ENCODE measurements at regions not wholly inside any gene's neighbourhood (a gene's known extent, or its start where the extent isn't known, plus 50 kb on each side); places are given as distances from the start of the nearest gene placed in this dataset.
A peak's percentile ranks its signal among the peaks of the same experiment; 100 is the strongest.

DNA sequence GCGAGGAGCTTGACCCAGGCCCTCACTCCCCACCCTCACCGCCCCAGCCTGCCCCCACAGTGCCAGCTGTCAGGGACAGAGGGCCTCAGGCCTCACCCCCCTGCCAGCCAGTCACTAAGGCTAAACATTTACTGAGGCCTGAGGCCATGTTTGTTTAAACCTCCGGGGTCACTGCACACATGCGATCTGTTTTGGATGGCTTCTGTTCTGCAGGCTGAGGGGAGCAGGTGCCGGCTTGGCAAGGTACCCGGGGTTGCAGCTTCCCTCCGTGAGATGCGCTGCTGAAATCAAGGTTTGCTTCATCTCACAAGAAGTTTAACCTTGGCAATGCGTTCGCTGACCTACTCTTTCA lies 103.3 kb upstream of the BOD1 start (continued):
- peak; percentile 63; the same call in 1 of the 2 replicates for TF ChIP-seq SIN3A (IDR thresholded peaks at IDR 0.05; ENCODE audit: borderline replicate concordance, low read depth, low read length)
- no peak for TF ChIP-seq ZKSCAN1 (IDR thresholded peaks at IDR 0.05; ENCODE audit: low read length)
- TF ChIP-seq, protein P1, sequence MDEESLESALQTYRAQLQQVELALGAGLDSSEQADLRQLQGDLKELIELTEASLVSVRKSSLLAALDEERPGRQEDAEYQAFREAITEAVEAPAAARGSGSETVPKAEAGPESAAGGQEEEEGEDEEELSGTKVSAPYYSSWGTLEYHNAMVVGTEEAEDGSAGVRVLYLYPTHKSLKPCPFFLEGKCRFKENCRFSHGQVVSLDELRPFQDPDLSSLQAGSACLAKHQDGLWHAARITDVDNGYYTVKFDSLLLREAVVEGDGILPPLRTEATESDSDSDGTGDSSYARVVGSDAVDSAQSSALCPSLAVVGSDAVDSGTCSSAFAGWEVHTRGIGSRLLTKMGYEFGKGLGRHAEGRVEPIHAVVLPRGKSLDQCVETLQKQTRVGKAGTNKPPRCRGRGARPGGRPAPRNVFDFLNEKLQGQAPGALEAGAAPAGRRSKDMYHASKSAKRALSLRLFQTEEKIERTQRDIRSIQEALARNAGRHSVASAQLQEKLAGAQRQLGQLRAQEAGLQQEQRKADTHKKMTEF (CRISPR knock-in tag; IDR thresholded peaks at IDR 0.05) = peak; percentile 76; the same call in 1 of the 2 replicates
- no peak for TF ChIP-seq BRCA1 (CRISPR knock-in tag; IDR thresholded peaks at IDR 0.05)
- TF ChIP-seq ZC3H13 (CRISPR knock-in tag; IDR thresholded peaks at IDR 0.05) = no peak
- TF ChIP-seq, protein P2, sequence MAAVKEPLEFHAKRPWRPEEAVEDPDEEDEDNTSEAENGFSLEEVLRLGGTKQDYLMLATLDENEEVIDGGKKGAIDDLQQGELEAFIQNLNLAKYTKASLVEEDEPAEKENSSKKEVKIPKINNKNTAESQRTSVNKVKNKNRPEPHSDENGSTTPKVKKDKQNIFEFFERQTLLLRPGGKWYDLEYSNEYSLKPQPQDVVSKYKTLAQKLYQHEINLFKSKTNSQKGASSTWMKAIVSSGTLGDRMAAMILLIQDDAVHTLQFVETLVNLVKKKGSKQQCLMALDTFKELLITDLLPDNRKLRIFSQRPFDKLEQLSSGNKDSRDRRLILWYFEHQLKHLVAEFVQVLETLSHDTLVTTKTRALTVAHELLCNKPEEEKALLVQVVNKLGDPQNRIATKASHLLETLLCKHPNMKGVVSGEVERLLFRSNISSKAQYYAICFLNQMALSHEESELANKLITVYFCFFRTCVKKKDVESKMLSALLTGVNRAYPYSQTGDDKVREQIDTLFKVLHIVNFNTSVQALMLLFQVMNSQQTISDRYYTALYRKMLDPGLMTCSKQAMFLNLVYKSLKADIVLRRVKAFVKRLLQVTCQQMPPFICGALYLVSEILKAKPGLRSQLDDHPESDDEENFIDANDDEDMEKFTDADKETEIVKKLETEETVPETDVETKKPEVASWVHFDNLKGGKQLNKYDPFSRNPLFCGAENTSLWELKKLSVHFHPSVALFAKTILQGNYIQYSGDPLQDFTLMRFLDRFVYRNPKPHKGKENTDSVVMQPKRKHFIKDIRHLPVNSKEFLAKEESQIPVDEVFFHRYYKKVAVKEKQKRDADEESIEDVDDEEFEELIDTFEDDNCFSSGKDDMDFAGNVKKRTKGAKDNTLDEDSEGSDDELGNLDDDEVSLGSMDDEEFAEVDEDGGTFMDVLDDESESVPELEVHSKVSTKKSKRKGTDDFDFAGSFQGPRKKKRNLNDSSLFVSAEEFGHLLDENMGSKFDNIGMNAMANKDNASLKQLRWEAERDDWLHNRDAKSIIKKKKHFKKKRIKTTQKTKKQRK (IDR thresholded peaks at IDR 0.05; ENCODE audit: low read length) = no peak
- no peak for TF ChIP-seq JDP2 (CRISPR knock-in tag; IDR thresholded peaks at IDR 0.05; ENCODE audit: borderline replicate concordance)
- TF ChIP-seq, protein P3, sequence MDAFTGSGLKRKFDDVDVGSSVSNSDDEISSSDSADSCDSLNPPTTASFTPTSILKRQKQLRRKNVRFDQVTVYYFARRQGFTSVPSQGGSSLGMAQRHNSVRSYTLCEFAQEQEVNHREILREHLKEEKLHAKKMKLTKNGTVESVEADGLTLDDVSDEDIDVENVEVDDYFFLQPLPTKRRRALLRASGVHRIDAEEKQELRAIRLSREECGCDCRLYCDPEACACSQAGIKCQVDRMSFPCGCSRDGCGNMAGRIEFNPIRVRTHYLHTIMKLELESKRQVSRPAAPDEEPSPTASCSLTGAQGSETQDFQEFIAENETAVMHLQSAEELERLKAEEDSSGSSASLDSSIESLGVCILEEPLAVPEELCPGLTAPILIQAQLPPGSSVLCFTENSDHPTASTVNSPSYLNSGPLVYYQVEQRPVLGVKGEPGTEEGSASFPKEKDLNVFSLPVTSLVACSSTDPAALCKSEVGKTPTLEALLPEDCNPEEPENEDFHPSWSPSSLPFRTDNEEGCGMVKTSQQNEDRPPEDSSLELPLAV (CRISPR knock-in tag; conservative IDR thresholded peaks at IDR 0.05; ENCODE audit: low read depth) = no peak
- TF ChIP-seq ZFY (CRISPR knock-in tag; IDR thresholded peaks at IDR 0.05) = peak; percentile 70
- TF ChIP-seq TEF (CRISPR knock-in tag; IDR thresholded peaks at IDR 0.05) = no peak
- peak; percentile 79 for TF ChIP-seq TBX2 (CRISPR knock-in tag; IDR thresholded peaks at IDR 0.05; ENCODE audit: borderline replicate concordance)
- TF ChIP-seq FOXC1 (CRISPR knock-in tag; IDR thresholded peaks at IDR 0.05; ENCODE audit: borderline replicate concordance) = peak; percentile 54; the same call in 1 of the 2 replicates
- TF ChIP-seq ZNF644 (CRISPR knock-in tag; IDR thresholded peaks at IDR 0.05; ENCODE audit: low read depth) = 0 out of 2 replicates have a peak, but pooled peaks have one; percentile 43
- peak; percentile 75 for TF ChIP-seq BCL6 (CRISPR knock-in tag; IDR thresholded peaks at IDR 0.05)
- no peak for TF ChIP-seq FOXK2 (IDR thresholded peaks at IDR 0.05)
- no peak for TF ChIP-seq SMAD3 (CRISPR knock-in tag; IDR thresholded peaks at IDR 0.05)
- TF ChIP-seq, protein P4, sequence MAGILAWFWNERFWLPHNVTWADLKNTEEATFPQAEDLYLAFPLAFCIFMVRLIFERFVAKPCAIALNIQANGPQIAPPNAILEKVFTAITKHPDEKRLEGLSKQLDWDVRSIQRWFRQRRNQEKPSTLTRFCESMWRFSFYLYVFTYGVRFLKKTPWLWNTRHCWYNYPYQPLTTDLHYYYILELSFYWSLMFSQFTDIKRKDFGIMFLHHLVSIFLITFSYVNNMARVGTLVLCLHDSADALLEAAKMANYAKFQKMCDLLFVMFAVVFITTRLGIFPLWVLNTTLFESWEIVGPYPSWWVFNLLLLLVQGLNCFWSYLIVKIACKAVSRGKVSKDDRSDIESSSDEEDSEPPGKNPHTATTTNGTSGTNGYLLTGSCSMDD (CRISPR knock-in tag; IDR thresholded peaks at IDR 0.05) = no peak
- TF ChIP-seq NBN (conservative IDR thresholded peaks at IDR 0.05) = no peak
- no peak for TF ChIP-seq ZNF549 (CRISPR knock-in tag; IDR thresholded peaks at IDR 0.05)
- peak; percentile 86 for TF ChIP-seq FOXO1 (CRISPR knock-in tag; IDR thresholded peaks at IDR 0.05)
- TF ChIP-seq ZNF234 (CRISPR knock-in tag; conservative IDR thresholded peaks at IDR 0.05) = no peak

All from HepG2 (cell line).